ENCODE measurements at regions not wholly inside any gene's neighbourhood (a gene's known extent, or its start where the extent isn't known, plus 50 kb on each side); places are given as distances from the start of the nearest gene placed in this dataset.

DNA sequence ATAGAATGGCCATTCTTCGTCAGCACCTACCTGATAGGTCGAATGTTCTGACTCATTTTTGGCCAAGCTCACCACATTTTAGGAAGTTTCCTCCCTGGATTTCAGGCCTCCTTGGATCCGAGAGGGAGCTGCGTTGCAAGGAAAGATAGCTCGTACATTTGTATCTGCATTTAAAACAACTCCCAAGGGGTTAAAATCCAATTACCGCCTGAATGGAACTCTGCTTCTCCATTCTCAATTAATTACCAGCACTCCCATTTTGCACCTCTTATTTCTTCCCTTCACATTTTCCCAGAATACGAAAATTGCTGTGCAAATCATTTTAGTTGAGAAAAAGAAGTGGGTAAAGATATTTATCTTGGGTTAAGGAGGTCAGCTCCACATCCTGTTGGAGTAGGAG lies 610.7 kb downstream of the NPHP4 start:
- Histone ChIP-seq H3K4me2 (ENCODE audit: control insufficient read depth, insufficient read depth) (no peak overlapping the region), H4K20me1 (ENCODE audit: control insufficient read depth, insufficient read depth) (no peaks in the 10 kb centered on the region), H3K36me3 (ENCODE audit: control insufficient read depth in 2 of 2, insufficient read depth in 2 of 2, low read length in 1 of 2) (no peaks in the 10 kb centered on the region), H3K4me1 (ENCODE audit: control insufficient read depth, insufficient read depth, low read length) (no peaks in the 10 kb centered on the region), H3K79me2 (ENCODE audit: control insufficient read depth, insufficient read depth, low read length) (no peaks in the 10 kb centered on the region), H3K27ac (ENCODE audit: control insufficient read depth, insufficient read depth) (no peak overlapping the region), H3K4me3 (no peak overlapping the region), H3K9me3 (replicated peaks; ENCODE audit: control insufficient read depth, insufficient read depth, low read length) (no peaks in the 10 kb centered on the region), H2AFZ (ENCODE audit: control insufficient read depth, low read depth, low read length) (no peak overlapping the region), H3K9ac (ENCODE audit: control insufficient read depth, insufficient read depth, low read length) (no peak overlapping the region), H3K27me3 (replicated peaks in 1 of 2; ENCODE audit: control insufficient read depth in 2 of 2, insufficient read depth in 2 of 2, low read length in 1 of 2) (no peaks in the 10 kb centered on the region)
- TF ChIP-seq, protein P1, sequence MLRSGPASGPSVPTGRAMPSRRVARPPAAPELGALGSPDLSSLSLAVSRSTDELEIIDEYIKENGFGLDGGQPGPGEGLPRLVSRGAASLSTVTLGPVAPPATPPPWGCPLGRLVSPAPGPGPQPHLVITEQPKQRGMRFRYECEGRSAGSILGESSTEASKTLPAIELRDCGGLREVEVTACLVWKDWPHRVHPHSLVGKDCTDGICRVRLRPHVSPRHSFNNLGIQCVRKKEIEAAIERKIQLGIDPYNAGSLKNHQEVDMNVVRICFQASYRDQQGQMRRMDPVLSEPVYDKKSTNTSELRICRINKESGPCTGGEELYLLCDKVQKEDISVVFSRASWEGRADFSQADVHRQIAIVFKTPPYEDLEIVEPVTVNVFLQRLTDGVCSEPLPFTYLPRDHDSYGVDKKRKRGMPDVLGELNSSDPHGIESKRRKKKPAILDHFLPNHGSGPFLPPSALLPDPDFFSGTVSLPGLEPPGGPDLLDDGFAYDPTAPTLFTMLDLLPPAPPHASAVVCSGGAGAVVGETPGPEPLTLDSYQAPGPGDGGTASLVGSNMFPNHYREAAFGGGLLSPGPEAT (IDR thresholded peaks at IDR 0.05; ENCODE audit: low read depth): no peak
- TF ChIP-seq ZBTB40 (IDR thresholded peaks at IDR 0.05; ENCODE audit: borderline replicate concordance) (no peak), RUNX3 (IDR thresholded peaks at IDR 0.05; ENCODE audit: low read length) (no peak)
- DNase-seq (ENCODE audit: low read depth, low spot score): no peak
- no TSS peak for BruUV-seq (replicated peaks)
- ChIA-PET SMC1A (ENCODE audit: uncharacterized antibody, unreplicated experiment) (no interaction called here), POLR2A (no interaction called here), CTCF (no interaction called here), RAD21 (ENCODE audit: unreplicated experiment) (no interaction called here)
- 18% methylated on average over 7 of the region's 7 CpGs for WGBS (ENCODE audit: insufficient coverage, insufficient replicate concordance, low lambda C conversion rate, missing lambda C conversion rate)
- in situ Hi-C loops (cut with MboI) (no loop called here), intact Hi-C loops (cut with micrococcal nuclease; ENCODE audit: unreplicated experiment) (no loop called here)
- ATAC-seq: no peak
- no peak for FAIRE-seq
